WI38 (cell line): ENCODE measurements at regions not wholly inside any gene's neighbourhood (a gene's known extent, or its start where the extent isn't known, plus 50 kb on each side); places are given as distances from the start of the nearest gene placed in this dataset.
"Not testable (repeated sequence)": the region's sequence is repeated elsewhere in the genome, so short reads cannot be mapped to it uniquely, and the experiment has no call there.

ENCODE experiments used
- H3K4me3 ChIP-seq: 2 replicates; pipeline ENCODE4 v1.5.1; 2011; ENCODE audit warnings: low read depth, mild to moderate bottlenecking, control low read depth, low read length

- H3K4me3 ChIP-seq = not testable (repeated sequence)
These were observed 299.4 kb downstream of the BCL2L11 start for GRCh38 chr2:111420074-111420473.

DNA sequence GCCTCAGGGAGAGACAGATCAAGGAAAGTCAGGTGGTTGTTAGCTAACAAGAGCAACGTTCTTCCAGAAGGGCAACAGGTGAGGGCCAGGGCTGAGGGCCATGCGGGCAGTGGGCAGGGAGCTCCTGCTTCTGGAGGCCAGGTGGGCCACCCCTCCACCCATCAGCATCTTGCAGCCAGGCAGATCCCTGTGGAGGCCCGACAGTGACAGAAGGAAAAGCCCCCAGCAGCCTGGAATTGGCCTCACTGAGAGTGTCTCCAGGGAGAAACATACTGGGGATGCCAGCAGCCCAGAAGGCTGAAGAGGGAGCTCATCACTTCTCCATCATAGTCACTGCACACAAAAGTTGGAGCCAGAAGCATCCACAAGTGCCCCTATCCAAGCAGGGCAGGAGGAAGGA is 300.1 kb downstream of the BCL2L11 start:
- not testable (repeated sequence) for H3K4me3 ChIP-seq

DNA sequence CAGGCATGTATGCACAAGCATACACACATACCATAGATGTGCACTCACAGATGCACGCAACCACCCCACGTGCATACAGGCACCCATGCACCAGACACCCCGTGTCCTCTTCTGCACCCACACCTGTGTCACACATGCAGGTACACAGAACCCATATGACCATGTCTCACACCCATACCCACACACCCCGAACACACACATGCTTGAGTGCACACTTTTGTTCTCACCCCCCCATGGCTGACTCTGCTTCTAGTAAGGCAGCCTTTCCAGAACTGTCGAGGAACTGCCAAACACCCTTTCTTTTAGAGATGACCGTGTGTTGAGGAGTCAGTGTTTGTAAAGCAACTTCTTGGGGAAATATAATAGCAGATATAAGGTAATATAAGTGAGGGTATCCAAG is 301.2 kb downstream of the BCL2L11 start:
- H3K4me3 ChIP-seq = not testable (repeated sequence)

DNA sequence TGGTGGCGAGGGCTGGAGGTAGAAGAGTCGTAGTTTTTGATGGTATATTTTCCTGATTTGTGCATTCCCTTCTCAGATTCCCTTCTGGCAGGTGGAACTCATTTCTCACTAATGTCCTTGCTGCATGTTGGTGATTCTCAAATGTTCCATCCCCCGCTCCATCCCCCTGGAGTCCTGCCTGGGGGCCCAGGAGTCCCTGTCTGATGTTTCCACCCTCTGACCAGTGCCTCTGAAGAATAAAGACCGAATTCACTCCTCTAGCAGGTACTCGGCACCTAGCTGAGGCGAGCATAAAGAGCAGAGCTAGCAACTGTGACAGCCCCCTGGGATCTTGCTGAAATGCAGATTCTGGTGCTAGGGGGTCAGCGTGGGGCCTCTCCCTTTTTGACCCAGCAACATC is 301.8 kb downstream of the BCL2L11 start:
- not testable (repeated sequence) for H3K4me3 ChIP-seq

DNA sequence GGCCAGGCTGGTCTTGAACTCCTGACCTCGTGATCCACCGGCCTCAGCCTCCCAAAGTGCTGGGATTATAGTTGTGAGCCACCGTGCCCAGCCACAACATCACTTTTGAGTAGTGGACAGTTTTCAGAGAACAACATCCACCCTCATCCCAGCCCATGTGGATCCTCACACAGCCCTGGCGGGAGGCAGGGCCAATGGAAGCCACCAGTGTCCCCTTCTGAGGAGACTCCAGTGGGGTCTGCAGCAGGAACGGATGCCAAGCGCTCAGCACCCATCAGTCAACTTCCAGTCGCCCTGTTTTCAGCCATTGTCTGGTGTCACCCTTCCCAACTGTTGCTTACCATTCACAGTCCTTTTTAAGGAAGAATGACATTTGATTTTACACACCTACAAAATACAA is 302.5 kb downstream of the BCL2L11 start:
- H3K4me3 ChIP-seq = not testable (repeated sequence)

GRCh38 chr2:111424176-111424575 is 303.5 kb downstream of the BCL2L11 start:
- not testable (repeated sequence) for H3K4me3 ChIP-seq

DNA sequence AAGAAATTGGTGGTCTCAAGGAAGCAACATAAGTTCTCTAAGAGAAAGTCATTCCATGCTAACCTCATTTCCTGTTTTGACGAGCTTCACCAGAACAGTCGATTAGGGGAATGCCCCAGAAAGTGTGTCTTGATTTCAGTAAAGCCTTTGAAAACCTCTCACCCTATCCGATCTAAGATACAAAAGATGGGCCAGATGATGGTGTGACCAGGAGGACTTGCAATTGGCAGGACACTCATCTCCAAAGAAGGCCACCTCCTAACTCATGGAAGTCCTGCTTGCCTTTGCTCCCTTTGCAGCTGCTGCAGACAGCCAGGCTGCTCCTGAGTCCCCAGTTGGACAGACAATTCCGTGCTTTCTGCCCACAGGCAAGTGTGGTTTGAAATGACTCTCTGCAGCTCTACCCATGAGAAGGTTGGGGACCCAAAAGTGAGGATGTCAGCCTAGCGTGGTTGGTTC is 304.2 kb downstream of the BCL2L11 start:
- H3K4me3 ChIP-seq = not testable (repeated sequence)

DNA sequence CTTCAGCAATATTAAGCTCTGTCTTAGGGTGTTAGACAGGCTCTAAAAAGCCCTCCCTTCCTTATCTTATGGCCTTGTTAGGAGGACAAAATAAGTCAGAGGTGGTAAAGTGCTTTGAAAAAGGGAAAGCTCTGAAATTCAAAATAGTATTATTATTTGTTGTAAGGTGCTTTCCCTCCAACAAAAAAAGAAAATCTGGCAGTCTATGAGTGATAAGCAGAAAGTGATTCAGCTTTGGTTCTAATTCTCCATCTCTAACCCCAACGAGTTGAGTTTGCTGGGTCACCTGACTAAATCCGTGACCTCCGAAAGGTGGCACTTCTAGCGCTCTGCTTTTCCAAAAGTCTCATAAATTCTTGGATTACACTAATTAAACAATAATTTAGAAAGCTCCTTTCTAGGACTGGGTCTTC is 305.1 kb downstream of the BCL2L11 start:
- not testable (repeated sequence) for H3K4me3 ChIP-seq

DNA sequence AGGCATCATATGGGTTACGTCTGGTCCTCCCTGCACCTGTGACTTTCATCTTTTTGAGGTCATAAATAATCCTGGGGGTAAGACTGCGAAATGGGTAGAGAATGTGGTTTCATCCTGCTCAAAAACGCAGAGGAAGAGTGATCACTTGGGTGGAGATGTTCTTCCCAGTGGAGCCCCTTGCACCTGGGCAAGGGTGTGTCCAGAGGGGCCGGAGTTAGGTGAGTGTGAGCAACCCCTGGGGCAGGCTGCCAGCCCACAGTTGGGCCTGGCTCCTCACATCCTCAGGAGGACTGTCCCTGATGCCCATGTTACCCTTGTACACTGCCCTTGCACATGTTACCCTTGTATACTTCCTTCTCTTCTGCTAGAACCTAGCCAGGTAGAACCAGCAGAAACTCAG is 306.6 kb downstream of the BCL2L11 start:
- not testable (repeated sequence) for H3K4me3 ChIP-seq

DNA sequence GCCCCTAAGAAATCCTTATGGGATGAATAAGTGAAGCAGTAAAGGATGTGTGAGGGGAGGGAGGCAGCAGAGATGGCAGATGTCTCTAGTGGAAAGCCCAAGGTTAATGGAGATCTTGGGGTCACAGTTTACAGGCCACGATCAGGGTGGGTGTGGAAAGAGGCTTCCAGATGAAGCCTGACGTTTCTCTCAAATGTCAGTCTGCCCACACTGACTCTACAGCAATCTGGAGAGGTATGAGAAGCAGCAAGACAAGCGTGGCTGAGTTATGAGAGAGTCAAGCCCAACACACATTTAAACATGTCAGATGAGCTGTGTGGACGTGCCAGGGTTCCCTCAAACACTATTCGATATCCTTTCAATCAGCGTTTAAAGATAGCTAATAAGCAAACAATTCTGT is 308.2 kb downstream of the BCL2L11 start:
- H3K4me3 ChIP-seq = not testable (repeated sequence)

DNA sequence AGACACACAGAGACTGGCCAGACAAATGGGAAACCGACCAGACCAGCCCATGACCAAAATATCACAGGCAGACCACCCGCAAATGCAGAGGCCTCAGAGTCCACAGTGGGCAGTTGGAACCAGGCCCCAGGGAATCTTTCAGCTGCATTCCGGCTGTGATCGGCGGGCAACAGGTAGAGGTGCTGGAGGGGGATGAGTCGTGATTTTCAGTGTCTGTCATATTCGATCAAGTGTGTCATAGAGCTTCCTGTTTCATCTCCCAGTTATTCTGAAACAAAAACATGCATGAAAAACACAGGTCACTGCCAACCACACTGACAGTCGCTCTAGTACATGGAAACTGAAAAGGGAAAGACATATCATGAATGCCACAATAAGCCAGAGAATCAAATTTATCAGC is 308.6 kb downstream of the BCL2L11 start:
- not testable (repeated sequence) for H3K4me3 ChIP-seq

DNA sequence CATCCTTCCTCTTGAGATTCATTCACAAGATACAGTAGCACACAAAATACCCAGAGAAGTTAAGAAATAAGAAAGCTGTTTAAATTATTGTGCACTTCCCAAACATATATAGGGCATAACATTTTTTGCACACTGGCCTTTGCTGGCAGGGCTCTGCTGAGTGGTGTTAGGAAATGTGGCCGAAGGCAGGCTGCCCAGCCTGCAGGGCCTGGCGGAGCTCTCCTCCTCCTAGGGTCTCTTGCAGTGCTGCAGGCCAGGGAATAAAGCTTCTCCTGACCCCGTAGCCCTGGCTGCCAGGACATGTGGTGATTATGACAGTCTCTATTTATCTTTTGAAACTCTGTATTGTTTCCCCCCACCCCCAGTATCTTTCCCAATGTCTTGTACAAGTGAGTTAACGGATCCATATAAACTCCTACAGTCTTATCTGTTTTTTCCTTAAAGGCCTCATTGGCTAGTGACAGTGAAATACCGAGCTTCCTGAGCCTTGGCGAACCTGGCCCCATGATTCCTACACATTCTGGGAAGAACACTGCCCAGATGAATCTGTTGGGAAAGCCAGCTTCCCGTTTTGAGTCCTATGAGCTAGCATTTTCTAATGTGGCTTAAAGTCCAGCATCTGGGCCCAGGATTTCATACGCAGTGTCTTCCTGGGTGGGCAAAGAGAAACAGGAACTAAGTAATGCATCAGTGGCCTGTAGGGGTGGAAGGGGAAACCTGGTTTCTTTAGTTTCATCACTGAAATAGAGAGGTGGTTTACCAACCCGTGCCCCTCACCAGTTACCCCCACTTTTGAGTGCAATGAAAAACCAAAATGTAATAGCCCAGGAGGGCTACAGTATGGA is 310.3 kb downstream of the BCL2L11 start:
- not testable (repeated sequence) for H3K4me3 ChIP-seq

DNA sequence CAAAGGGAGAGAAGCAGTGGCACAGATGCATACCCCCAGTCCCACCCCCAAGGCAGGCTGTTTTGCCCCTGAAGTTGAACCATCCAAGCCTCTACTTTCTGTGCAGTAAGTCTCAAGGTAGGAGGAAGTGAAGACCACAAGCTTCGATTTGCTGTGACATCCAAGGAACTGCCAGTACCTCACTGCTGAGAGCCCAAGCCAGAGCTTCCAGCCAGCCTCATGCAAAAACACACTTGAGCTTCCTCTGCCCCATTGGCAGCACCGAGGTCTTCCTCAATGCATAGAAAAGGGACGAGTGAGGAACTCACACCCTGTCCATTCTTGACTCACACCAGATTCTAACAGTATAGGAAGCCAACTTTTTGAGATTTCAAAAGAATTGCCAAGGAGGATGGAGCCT is 311.7 kb downstream of the BCL2L11 start:
- not testable (repeated sequence) for H3K4me3 ChIP-seq

DNA sequence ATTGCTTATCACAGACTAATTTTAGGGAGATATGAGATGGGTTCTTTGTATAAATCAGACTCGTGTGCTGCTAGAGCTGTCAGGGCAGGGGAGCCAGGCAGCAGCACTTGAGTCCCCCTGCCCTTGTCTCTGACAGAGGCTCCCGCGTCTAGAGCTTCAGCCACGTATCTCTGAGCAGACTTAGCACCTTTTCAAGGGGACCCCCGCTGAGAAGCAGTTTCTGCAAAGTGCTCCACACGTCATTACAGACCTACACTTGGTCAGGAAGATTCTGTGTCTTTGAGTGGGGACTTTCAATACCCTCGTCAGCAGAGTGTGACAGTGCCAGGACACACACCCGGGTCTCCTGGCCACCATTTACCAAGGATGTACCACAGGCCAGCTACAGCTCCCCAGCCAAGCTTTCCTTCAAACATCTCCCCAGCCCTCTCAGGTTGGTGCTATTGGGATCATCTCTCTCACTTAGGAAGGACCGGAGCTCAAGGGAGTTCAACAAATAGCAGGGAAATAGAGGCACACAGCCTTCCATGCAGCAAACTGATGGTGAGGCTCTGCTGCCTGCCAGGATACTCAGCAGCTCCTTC is 312.3 kb downstream of the BCL2L11 start:
- not testable (repeated sequence) for H3K4me3 ChIP-seq

DNA sequence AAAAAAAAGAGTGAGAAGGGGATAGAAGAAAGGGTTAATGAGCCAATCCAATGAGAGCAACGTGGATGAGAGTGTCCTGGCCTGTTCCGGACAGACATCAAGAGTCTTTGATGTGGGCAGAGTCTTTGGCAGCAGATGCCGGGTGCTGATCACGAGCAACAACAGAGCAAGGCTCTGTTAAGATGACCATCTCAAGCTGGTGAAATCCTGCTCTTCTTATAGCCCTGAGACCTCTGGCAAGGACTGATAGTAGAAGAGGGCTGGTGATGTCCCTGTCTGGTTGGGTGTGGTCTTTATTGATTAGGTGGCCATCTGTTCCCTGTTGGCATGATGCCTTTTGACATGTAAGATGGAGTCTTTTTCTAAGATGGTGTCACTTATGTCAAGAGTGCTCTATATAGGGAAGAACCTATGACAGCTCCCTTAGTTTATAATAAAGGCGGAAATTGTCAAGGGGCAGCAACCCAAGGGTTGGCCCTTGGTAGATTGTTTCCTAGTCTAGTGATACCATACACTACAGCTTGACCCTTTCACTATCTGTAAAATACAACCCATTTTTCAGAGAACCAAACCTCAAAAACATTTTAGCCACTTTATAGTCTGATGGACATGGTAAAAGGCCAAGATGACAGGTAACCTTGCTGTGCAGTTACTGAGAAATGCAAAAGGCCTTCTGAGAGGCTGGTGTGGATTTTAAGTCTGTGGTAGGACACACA is 313.3 kb downstream of the BCL2L11 start:
- H3K4me3 ChIP-seq = not testable (repeated sequence)

DNA sequence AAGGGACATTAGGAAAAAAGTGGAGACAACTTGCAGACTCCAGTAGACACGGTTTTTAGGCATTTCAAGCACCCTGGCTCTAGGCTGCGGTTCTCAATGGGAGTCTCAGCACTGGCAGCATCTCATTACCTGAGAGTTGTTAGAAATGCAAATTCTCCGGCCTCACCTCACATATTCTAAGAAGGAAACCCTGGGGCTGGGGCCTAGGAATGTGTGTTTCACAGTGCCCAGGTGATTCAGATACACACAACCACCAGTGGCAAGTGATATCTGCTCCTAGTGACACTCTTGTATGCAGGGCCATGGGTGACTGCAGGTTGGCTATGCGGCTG is 313.9 kb downstream of the BCL2L11 start:
- H3K4me3 ChIP-seq = not testable (repeated sequence)

DNA sequence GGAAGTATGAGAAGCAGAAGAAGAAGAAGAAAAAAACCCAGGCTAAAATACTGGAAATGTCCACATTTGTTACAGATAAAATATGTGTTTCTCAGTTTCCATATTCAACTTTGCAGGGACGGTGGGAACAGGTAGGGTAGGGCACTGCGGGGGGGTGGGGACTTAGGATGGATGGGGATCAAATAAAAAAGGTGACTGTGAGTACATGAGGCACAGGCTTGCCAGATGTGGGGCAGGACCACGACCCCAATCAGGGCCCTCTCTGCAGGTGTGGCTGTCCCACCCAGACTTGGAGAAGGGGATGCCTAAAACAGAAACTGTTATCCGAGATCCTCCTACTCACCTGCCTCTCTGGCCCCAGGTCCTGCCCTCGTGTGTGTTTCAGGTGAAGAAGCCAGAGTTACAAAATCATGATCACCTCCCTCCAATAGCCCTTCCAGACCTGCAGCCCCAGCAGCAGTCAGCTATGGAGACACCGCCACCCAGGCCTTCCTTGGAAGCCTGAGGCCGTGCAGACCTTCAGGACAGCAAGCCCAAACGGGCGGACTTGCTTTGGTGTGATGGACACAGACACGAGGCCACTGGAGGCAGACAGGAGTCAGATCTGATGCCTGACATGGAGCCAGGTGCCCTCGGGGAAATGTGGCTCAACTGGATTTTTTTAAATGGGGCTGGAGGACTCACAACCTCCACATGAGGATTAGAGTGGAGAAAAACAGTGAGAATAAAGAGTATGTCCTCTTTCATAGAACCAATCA is 315.0 kb downstream of the BCL2L11 start:
- not testable (repeated sequence) for H3K4me3 ChIP-seq

DNA sequence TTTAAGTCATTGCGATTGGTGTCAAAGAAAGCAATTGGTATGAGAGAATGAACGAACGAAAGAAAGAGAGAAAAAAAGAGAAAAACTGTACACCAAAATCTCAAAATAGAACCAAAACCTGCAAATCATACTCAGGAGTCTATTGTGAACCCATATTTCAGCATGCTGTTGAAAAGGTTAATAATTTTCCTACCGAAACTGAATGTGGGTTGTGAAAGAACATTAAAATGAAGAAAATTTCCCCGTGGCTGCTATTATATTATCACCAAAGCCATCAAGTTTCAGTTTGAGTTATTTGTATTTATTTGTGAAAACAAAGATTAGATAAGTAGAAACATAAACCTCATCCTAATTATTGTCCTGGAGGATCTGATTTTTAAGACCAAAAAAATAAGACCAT is 315.7 kb downstream of the BCL2L11 start:
- not testable (repeated sequence) for H3K4me3 ChIP-seq

DNA sequence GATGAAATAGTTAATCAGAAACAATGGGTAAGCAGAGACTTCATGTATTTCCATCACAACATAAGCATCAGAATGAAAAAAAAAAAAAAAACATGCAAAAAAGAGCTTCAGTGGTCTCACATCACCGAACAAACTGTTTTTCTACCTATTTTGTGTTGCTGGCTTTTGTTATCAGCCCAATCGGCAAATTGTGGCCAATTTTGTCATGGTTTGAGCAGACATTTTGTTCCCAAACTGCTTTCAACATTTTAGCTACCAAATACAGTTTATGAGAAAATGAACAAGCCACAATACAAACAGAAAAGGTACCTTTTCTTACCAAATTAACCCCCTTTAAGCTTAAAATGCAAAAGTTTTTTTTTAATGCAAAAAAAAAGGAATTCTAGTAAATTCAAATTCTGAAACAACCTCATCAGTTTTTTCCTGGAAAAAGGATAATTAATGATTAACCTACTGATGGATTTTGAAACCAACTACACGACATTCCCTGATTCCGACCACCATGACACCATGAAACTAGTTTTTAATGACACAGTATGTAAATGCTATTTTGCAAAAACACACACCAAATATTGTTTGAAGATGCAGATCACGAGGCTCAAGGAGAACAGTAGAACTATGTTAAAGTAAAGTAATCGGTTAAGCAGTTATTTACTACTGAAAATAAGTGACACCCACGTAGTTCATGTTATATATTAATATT is 316.7 kb downstream of the BCL2L11 start:
- H3K4me3 ChIP-seq = not testable (repeated sequence)

- H3K4me3 ChIP-seq = not testable (repeated sequence)
These were observed 317.4 kb downstream of the BCL2L11 start for GRCh38 chr2:111438161-111438560.
